Liver (tissue), 8 donors: ENCODE measurements at regions not wholly inside any gene's neighbourhood (a gene's known extent, or its start where the extent isn't known, plus 50 kb on each side); places are given as distances from the start of the nearest gene placed in this dataset.

Experiments used
- DNase-seq: peaks from one replicate; pipeline ENCODE4 v3.0.0-alpha.2; 2017; ENCODE audit warnings: low spot score
- H3K27ac ChIP-seq, 2 donors: one replicate each; pipeline ENCODE4 v1.7.0; 2013; ENCODE audit warnings: inconsistent platforms in 2 of 2, low read length in 2 of 2, control low read depth in 1 of 2, low read depth in 1 of 2, mild to moderate bottlenecking in 1 of 2
- H3K27me3 ChIP-seq, 4 donors: one replicate each; pipeline versions ENCODE4 v1.6.1 to v1.7.0; 2013; ENCODE audit warnings: low read length in 3 of 4, inconsistent platforms in 1 of 4, mild to moderate bottlenecking in 1 of 4, moderate library complexity in 1 of 4; ENCODE audit not compliant: control insufficient read depth in 4 of 4, insufficient read depth in 4 of 4
- H3K36me3 ChIP-seq, 4 donors: one replicate each; pipeline versions ENCODE4 v1.6.1 to v1.7.0; 2013; ENCODE audit warnings: low read length in 3 of 4, mild to moderate bottlenecking in 3 of 4, low read depth in 1 of 4, moderate library complexity in 1 of 4; ENCODE audit not compliant: control insufficient read depth in 4 of 4, insufficient read depth in 3 of 4
- H3K4me1 ChIP-seq, 4 donors: one replicate each; pipeline versions ENCODE4 v1.6.1 to v1.7.0; 2013; ENCODE audit warnings: low read length in 3 of 4, mild to moderate bottlenecking in 3 of 4, moderate library complexity in 1 of 4; ENCODE audit not compliant: control insufficient read depth in 4 of 4, insufficient read depth in 4 of 4
- H3K4me3 ChIP-seq, 3 donors: one replicate each; pipeline versions ENCODE4 v1.6.1 to v1.7.0; 2013; ENCODE audit warnings: low read length in 3 of 3, control low read depth in 1 of 3, low read depth in 1 of 3, mild to moderate bottlenecking in 1 of 3
- H3K9ac ChIP-seq, 2 donors: one replicate each; pipeline ENCODE4 v1.7.0; 2013; ENCODE audit warnings: low read length in 2 of 2, mild to moderate bottlenecking in 2 of 2, moderate library complexity in 2 of 2, control low read depth in 1 of 2, low read depth in 1 of 2
- H3K9me3 ChIP-seq, 4 donors: one replicate each; pipeline versions ENCODE4 v1.6.1 to v1.7.0; 2013; ENCODE audit warnings: low read length in 3 of 4; ENCODE audit not compliant: control insufficient read depth in 4 of 4
- EGR1 ChIP-seq, 2 donors: IDR thresholded peaks; 2 replicates each; pipeline ENCODE4 v1.6.1; 2016 to 2018; ENCODE audit warnings: antibody characterized with exemption in 2 of 2, low read depth in 2 of 2
- FOXA1 ChIP-seq: IDR thresholded peaks from 2 replicates; pipeline ENCODE4 v1.6.1; 2016; ENCODE audit warnings: antibody characterized with exemption
- FOXA2 ChIP-seq: IDR thresholded peaks from 2 replicates; pipeline ENCODE4 v1.6.1; 2016; ENCODE audit warnings: antibody characterized with exemption
- GABPA ChIP-seq, 2 donors: IDR thresholded peaks in 1 of 2; conservative IDR thresholded peaks in 1 of 2; 2 replicates each; pipeline ENCODE4 v1.6.1; 2016; ENCODE audit warnings: antibody characterized with exemption in 2 of 2, mild to moderate bottlenecking in 1 of 2, moderate library complexity in 1 of 2
- HNF4A ChIP-seq, 2 donors: conservative IDR thresholded peaks; 2 replicates each; pipeline ENCODE4 v1.6.1; 2016; ENCODE audit warnings: antibody characterized with exemption in 2 of 2, mild to moderate bottlenecking in 2 of 2
- HNF4G ChIP-seq: IDR thresholded peaks from 2 replicates; pipeline ENCODE4 v1.6.1; 2016; ENCODE audit warnings: antibody characterized with exemption
- JUND ChIP-seq, 2 donors: IDR thresholded peaks; 2 replicates each; pipeline ENCODE4 v1.6.1; 2016; ENCODE audit warnings: antibody characterized with exemption in 2 of 2
- NR2F2 ChIP-seq: IDR thresholded peaks from 2 replicates; pipeline ENCODE4 v1.6.1; 2016; ENCODE audit warnings: antibody characterized with exemption
- RAD21 ChIP-seq, 2 donors: IDR thresholded peaks; 2 replicates each; pipeline ENCODE4 v1.6.1; 2016; ENCODE audit warnings: antibody characterized with exemption in 2 of 2, mild to moderate bottlenecking in 2 of 2
- RXRA ChIP-seq, 2 donors: IDR thresholded peaks; 2 replicates each; pipeline ENCODE4 v1.6.1; 2017 to 2018; ENCODE audit warnings: antibody characterized with exemption in 2 of 2, mild to moderate bottlenecking in 1 of 2
- SP1 ChIP-seq: IDR thresholded peaks from 2 replicates; pipeline ENCODE4 v1.6.1; 2018; ENCODE audit warnings: antibody characterized with exemption, mild to moderate bottlenecking
- TAF1 ChIP-seq: conservative IDR thresholded peaks from 2 replicates; pipeline ENCODE4 v1.6.1; 2016; ENCODE audit warnings: antibody characterized with exemption, mild to moderate bottlenecking
- YY1 ChIP-seq: IDR thresholded peaks from 2 replicates; pipeline ENCODE4 v1.6.1; 2016; ENCODE audit warnings: antibody characterized with exemption, mild to moderate bottlenecking
- WGBS: extraction: QIAGEN DNeasy Blood & Tissue Kit; methylation state at CpG from one replicate; pipeline ENCODE4 v1.1.7; 2013; 5-methylcytosine and 5-hydroxymethylcytosine counted together
- TF ChIP-seq, protein P1 (sequence below): IDR thresholded peaks from 2 replicates; pipeline ENCODE4 v1.6.1; 2016; ENCODE audit warnings: antibody characterized with exemption
- TF ChIP-seq, protein P2 (sequence below): IDR thresholded peaks from 2 replicates; pipeline ENCODE4 v1.6.1; 2016; ENCODE audit warnings: antibody characterized with exemption, mild to moderate bottlenecking
- TF ChIP-seq, protein P3 (sequence below): fragments of 150-350 bp; IDR thresholded peaks from 2 replicates; pipeline ENCODE4 v1.5.1; 2017; ENCODE audit warnings: improper control_type of control experiment, low read depth, low read length; ENCODE audit not compliant: missing input control
- TF ChIP-seq, protein P4 (sequence below): IDR thresholded peaks from 2 replicates; pipeline ENCODE4 v1.6.1; 2016; ENCODE audit warnings: antibody characterized with exemption
- donor health status: healthy.
- donor health status: healthy.
- donor health status: healthy.
- donor health status: healthy.
- donor health status: healthy.

DNA sequence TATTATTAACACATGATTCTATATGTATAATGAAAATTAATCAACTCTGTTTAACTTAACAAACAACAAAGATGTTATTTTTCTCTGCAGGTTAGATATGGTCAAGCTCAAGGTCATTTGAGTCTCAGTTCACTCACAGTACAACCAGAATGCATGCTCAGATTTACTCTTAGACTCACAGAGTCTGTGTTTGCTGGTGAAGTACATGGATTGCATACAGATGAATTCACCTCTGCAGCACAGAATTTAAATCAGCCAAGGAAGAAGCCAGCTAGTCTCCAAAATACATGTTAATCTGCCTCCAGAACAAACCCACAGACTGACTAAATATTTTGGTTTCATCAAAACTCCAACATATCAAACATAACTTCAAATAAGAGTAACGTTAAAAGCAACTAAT, 424.5 kb downstream of the RAD51AP2 start:
- Histone ChIP-seq H3K27me3 (no peaks in the 10 kb centered on the region), H3K9me3 (no peaks in the 10 kb centered on the region), H3K36me3 (no peaks in the 10 kb centered on the region), H3K4me1 (no peaks in the 10 kb centered on the region), H3K9ac (no peak overlapping the region), H3K4me3 (no peak overlapping the region), H3K27ac (no peak overlapping the region)
- WGBS = 75% methylated on average over 1 of the region's 1 CpG
- no peak for DNase-seq
- no peak for TF ChIP-seq GABPA (IDR thresholded peaks at IDR 0.05 in 1 of 2, conservative IDR thresholded peaks at IDR 0.05 in 1 of 2)
- no peak for TF ChIP-seq TAF1
- TF ChIP-seq, protein P1, sequence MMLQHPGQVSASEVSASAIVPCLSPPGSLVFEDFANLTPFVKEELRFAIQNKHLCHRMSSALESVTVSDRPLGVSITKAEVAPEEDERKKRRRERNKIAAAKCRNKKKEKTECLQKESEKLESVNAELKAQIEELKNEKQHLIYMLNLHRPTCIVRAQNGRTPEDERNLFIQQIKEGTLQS = no peak
- TF ChIP-seq NR2F2 = no peak
- TF ChIP-seq, protein P2, sequence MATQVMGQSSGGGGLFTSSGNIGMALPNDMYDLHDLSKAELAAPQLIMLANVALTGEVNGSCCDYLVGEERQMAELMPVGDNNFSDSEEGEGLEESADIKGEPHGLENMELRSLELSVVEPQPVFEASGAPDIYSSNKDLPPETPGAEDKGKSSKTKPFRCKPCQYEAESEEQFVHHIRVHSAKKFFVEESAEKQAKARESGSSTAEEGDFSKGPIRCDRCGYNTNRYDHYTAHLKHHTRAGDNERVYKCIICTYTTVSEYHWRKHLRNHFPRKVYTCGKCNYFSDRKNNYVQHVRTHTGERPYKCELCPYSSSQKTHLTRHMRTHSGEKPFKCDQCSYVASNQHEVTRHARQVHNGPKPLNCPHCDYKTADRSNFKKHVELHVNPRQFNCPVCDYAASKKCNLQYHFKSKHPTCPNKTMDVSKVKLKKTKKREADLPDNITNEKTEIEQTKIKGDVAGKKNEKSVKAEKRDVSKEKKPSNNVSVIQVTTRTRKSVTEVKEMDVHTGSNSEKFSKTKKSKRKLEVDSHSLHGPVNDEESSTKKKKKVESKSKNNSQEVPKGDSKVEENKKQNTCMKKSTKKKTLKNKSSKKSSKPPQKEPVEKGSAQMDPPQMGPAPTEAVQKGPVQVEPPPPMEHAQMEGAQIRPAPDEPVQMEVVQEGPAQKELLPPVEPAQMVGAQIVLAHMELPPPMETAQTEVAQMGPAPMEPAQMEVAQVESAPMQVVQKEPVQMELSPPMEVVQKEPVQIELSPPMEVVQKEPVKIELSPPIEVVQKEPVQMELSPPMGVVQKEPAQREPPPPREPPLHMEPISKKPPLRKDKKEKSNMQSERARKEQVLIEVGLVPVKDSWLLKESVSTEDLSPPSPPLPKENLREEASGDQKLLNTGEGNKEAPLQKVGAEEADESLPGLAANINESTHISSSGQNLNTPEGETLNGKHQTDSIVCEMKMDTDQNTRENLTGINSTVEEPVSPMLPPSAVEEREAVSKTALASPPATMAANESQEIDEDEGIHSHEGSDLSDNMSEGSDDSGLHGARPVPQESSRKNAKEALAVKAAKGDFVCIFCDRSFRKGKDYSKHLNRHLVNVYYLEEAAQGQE = no peak
- no peak for TF ChIP-seq RAD21 (IDR thresholded peaks at IDR 0.05)
- TF ChIP-seq HNF4A (conservative IDR thresholded peaks at IDR 0.05) = no peak
- TF ChIP-seq FOXA2 = no peak
- TF ChIP-seq FOXA1 = no peak
- TF ChIP-seq HNF4G = no peak
- TF ChIP-seq, protein P3, sequence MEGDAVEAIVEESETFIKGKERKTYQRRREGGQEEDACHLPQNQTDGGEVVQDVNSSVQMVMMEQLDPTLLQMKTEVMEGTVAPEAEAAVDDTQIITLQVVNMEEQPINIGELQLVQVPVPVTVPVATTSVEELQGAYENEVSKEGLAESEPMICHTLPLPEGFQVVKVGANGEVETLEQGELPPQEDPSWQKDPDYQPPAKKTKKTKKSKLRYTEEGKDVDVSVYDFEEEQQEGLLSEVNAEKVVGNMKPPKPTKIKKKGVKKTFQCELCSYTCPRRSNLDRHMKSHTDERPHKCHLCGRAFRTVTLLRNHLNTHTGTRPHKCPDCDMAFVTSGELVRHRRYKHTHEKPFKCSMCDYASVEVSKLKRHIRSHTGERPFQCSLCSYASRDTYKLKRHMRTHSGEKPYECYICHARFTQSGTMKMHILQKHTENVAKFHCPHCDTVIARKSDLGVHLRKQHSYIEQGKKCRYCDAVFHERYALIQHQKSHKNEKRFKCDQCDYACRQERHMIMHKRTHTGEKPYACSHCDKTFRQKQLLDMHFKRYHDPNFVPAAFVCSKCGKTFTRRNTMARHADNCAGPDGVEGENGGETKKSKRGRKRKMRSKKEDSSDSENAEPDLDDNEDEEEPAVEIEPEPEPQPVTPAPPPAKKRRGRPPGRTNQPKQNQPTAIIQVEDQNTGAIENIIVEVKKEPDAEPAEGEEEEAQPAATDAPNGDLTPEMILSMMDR = no peak
- no peak for TF ChIP-seq RXRA (IDR thresholded peaks at IDR 0.05)
- TF ChIP-seq YY1 = no peak
- no peak for TF ChIP-seq SP1
- TF ChIP-seq, protein P4, sequence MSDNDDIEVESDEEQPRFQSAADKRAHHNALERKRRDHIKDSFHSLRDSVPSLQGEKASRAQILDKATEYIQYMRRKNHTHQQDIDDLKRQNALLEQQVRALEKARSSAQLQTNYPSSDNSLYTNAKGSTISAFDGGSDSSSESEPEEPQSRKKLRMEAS = no peak
- TF ChIP-seq EGR1 (IDR thresholded peaks at IDR 0.05; ENCODE audit: low read depth in 2 of 2) = no peak
- no peak for TF ChIP-seq JUND (IDR thresholded peaks at IDR 0.05)

DNA sequence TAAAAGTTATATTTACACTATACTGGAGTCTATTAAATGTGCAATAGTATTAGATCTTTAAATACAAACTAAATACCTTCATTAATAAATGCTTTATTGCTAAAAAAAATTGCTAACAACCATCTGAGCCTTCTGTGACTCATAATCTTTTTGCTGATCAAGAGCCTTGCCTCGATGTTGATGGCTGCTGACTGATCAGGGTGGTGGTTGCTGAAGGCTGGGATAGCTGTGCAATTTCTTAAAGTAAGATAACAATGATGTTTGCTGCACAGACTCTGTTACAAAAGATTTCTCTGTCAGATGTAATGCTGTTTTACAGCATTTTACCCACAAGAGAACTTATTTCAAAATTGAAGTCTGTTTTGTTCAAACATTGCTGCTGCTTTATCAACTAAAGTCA, 421.4 kb upstream of the CYRIA start:
- WGBS = 70% methylated on average over 1 of the region's 1 CpG
- H3K4me1 ChIP-seq = no peaks in the 10 kb centered on the region
- no peak for DNase-seq
- no peak overlapping the region for H3K4me3 ChIP-seq
- H3K9me3 ChIP-seq = no peaks in the 10 kb centered on the region
- H3K9ac ChIP-seq = no peak overlapping the region
- H3K27ac ChIP-seq = no peak overlapping the region
- H3K27me3 ChIP-seq = no peaks in the 10 kb centered on the region
- no peaks in the 10 kb centered on the region for H3K36me3 ChIP-seq
- TF ChIP-seq YY1 = no peak
- no peak for TF ChIP-seq RAD21 (IDR thresholded peaks at IDR 0.05)
- no peak for TF ChIP-seq GABPA (IDR thresholded peaks at IDR 0.05 in 1 of 2, conservative IDR thresholded peaks at IDR 0.05 in 1 of 2)
- no peak for TF ChIP-seq NR2F2
- TF ChIP-seq, protein P4 = no peak
